ENCODE measurements at regions not wholly inside any gene's neighbourhood (a gene's known extent, or its start where the extent isn't known, plus 50 kb on each side); places are given as distances from the start of the nearest gene placed in this dataset.

DNA sequence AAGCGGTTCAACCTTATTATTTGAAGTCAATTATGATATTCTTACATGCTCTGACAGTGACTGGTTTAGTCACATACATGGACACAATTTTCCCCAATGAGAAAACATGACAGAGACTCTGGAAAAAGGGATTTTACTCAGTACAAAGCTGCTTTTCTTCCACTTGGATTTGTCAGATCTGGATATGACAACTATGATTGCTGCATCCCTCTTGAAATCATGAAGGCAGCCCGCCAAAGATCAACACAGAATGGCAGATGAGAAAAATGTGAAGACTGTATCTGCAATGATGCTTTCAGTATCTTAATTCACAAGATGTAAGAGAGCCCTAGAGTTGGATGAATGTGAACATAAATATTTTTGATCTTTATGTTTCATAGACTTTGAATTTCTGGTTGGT is 439.6 kb downstream of the CDH8 start:
- TF ChIP-seq, protein P1, sequence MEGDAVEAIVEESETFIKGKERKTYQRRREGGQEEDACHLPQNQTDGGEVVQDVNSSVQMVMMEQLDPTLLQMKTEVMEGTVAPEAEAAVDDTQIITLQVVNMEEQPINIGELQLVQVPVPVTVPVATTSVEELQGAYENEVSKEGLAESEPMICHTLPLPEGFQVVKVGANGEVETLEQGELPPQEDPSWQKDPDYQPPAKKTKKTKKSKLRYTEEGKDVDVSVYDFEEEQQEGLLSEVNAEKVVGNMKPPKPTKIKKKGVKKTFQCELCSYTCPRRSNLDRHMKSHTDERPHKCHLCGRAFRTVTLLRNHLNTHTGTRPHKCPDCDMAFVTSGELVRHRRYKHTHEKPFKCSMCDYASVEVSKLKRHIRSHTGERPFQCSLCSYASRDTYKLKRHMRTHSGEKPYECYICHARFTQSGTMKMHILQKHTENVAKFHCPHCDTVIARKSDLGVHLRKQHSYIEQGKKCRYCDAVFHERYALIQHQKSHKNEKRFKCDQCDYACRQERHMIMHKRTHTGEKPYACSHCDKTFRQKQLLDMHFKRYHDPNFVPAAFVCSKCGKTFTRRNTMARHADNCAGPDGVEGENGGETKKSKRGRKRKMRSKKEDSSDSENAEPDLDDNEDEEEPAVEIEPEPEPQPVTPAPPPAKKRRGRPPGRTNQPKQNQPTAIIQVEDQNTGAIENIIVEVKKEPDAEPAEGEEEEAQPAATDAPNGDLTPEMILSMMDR (IDR thresholded peaks at IDR 0.05; ENCODE audit: partially characterized antibody, unreplicated experiment) = no peak
- Mint-ChIP-seq H3K27me3 (ENCODE audit: unreplicated experiment) (no peaks in the 10 kb centered on the region), H3K36me3 (ENCODE audit: unreplicated experiment) (peaks cover 4% of the 10 kb centered on the region), H3K4me1 (ENCODE audit: low read depth, unreplicated experiment) (peaks cover 4% of the 10 kb centered on the region), H3K27ac (ENCODE audit: unreplicated experiment) (no peak overlapping the region), H3K4me3 (ENCODE audit: unreplicated experiment) (no peak overlapping the region), H3K9me3 (ENCODE audit: unreplicated experiment) (no peaks in the 10 kb centered on the region)
- DNase-seq = no peak

DNA sequence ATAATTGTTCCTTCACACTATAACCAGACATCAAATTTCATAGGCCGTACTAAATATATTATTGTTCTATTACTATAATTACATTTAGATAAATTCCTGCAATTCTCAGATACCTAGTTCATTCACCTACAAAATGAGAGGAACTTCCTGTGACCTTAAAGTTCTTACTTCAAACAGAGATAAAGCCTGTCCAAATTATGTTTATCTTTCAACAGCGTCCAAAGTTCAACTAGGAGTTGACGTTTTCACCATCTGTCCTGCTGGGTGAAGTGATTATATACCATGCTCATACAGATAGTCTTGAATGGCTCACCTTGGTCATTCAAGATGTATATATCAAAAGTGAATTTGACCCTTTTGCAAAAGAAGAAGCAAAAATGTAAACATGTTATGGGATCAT is 440.6 kb downstream of the CDH8 start:
- peaks cover 4% of the 10 kb centered on the region for H3K36me3 Mint-ChIP-seq (ENCODE audit: unreplicated experiment)
- TF ChIP-seq, protein P1 (IDR thresholded peaks at IDR 0.05; ENCODE audit: partially characterized antibody, unreplicated experiment) = no peak
- no peaks in the 10 kb centered on the region for H3K27me3 Mint-ChIP-seq (ENCODE audit: unreplicated experiment)
- no peak for DNase-seq
- H3K4me1 Mint-ChIP-seq (ENCODE audit: low read depth, unreplicated experiment) = peaks cover 4% of the 10 kb centered on the region
- H3K4me3 Mint-ChIP-seq (ENCODE audit: unreplicated experiment) = no peak overlapping the region
- H3K9me3 Mint-ChIP-seq (ENCODE audit: unreplicated experiment) = no peaks in the 10 kb centered on the region
- H3K27ac Mint-ChIP-seq (ENCODE audit: unreplicated experiment) = no peak overlapping the region

DNA sequence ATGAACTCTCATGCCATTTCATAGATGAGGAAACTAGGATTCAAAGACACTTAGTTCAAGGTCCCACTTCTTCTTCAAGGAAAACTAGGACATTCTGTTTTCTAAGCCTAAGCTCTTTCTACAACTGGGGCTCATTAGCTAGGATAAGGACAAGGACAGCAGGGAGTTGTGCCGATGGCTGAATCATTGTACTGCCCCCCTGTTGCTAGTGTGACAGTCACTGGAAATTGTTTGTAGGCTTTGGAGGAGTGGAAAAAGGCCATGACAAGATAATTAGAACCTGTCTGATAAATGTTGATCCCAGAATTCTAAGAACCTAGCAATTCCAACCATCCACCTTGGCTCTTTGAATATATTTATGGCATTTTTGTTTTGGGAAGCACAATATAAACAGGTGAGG is 445.7 kb downstream of the CDH8 start:
- DNase-seq = no peak
- no peaks in the 10 kb centered on the region for H3K4me1 Mint-ChIP-seq (ENCODE audit: low read depth, unreplicated experiment)

DNA sequence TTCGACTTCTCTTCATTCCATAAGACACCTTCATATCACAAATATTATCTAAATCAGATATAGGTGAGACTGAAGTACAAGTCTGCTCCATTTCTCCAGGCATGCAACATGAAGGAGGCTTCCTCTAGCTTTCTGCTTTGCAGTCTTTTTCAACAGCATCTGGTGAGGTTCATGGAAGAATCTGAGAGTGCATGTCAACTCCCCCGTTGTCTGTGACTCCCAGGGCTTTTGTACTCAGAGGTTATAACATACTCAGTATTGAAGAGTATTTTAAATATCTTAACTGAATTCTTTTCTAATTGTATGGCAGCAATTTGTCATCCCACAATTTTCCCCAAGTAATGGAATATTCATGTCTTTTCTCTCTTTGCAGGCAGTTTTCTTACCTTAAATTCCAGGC is 448.7 kb downstream of the CDH8 start:
- Mint-ChIP-seq H3K27me3 (ENCODE audit: unreplicated experiment) (no peaks in the 10 kb centered on the region), H3K4me1 (ENCODE audit: low read depth, unreplicated experiment) (no peaks in the 10 kb centered on the region), H3K4me3 (ENCODE audit: unreplicated experiment) (no peak overlapping the region), H3K27ac (ENCODE audit: unreplicated experiment) (no peak overlapping the region), H3K9me3 (ENCODE audit: unreplicated experiment) (no peaks in the 10 kb centered on the region), H3K36me3 (ENCODE audit: unreplicated experiment) (no peaks in the 10 kb centered on the region)
- no peak for DNase-seq
- TF ChIP-seq, protein P1 (IDR thresholded peaks at IDR 0.05; ENCODE audit: partially characterized antibody, unreplicated experiment) = no peak

More for the DNA sequence above, 445.7 kb downstream of the CDH8 start:
- Mint-ChIP-seq H3K27me3 (ENCODE audit: unreplicated experiment) (no peaks in the 10 kb centered on the region), H3K36me3 (ENCODE audit: unreplicated experiment) (peaks cover 4% of the 10 kb centered on the region), H3K27ac (ENCODE audit: unreplicated experiment) (no peak overlapping the region), H3K4me3 (ENCODE audit: unreplicated experiment) (no peak overlapping the region), H3K9me3 (ENCODE audit: unreplicated experiment) (no peaks in the 10 kb centered on the region)
- TF ChIP-seq, protein P1 (IDR thresholded peaks at IDR 0.05; ENCODE audit: partially characterized antibody, unreplicated experiment) = no peak

DNA sequence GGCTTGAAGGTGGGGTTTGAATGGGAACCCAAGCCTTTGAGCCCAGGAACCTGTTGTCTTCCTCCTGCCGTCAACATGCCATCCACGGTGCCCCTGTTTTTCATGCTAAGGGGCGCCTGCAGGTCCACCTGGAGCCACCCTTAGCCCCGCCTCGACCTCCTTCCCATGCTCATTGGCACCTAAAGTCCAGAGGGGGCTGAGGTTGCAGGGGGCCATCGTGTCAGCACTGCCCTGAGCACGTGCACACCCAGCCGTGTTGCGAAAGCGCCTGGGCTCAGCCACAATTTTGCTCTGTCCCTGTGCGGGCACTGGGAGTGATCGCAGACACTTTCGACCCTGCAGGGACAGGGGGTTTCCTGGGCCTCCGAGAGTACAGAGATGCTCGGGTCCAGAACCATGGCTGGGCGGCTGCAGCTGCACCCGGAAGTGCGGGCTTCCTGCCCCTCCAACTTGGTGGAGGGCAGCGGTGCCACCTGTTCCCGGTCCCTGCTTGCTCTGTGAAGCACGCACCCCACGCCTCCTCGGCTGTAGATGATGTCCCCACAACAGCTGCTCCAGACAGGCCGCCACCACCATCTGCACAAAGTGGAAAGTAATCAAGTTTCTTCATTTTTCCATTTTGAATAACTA is 454.7 kb downstream of the CDH8 start:
- no peak for DNase-seq
- Mint-ChIP-seq H3K36me3 (ENCODE audit: unreplicated experiment) (no peaks in the 10 kb centered on the region), H3K27ac (ENCODE audit: unreplicated experiment) (no peak overlapping the region), H3K27me3 (ENCODE audit: unreplicated experiment) (no peaks in the 10 kb centered on the region), H3K9me3 (ENCODE audit: unreplicated experiment) (no peaks in the 10 kb centered on the region), H3K4me1 (ENCODE audit: low read depth, unreplicated experiment) (no peaks in the 10 kb centered on the region), H3K4me3 (ENCODE audit: unreplicated experiment) (no peak overlapping the region)
- TF ChIP-seq, protein P1 (IDR thresholded peaks at IDR 0.05; ENCODE audit: partially characterized antibody, unreplicated experiment) = no peak

All from glutamatergic neuron (in vitro differentiated cells).